GM12891 (cell line): ENCODE measurements at regions not wholly inside any gene's neighbourhood (a gene's known extent, or its start where the extent isn't known, plus 50 kb on each side); places are given as distances from the start of the nearest gene placed in this dataset.

Experiments
- DNase-seq: peaks from one replicate; pipeline ENCODE4 v3.0.0; 2011; ENCODE audit warnings: low spot score; ENCODE audit not compliant: insufficient read length
- FAIRE-seq: peaks from 2 replicates; lab custom pipeline; 2011; peaks lifted over from hg19 to GRCh38; lab: Jason Lieb, UNC
- PAX5 ChIP-seq: IDR thresholded peaks from 2 replicates; pipeline ENCODE4 v1.6.1; 2011; ENCODE audit warnings: low read length, moderate library complexity, mild to moderate bottlenecking; ENCODE audit not compliant: insufficient read depth, severe bottlenecking
- POLR2A ChIP-seq: IDR thresholded peaks from 2 replicates; pipeline ENCODE4 v1.6.1; 2011; ENCODE audit warnings: low read depth, low read length, control low read depth
- POLR2AphosphoS5 ChIP-seq: IDR thresholded peaks from 2 replicates; pipeline ENCODE4 v1.6.1; 2011; ENCODE audit warnings: low read depth, low read length, control low read depth
- POU2F2 ChIP-seq: IDR thresholded peaks from 2 replicates; pipeline ENCODE4 v1.6.1; 2011; ENCODE audit warnings: low read depth, mild to moderate bottlenecking, control low read depth, low read length, moderate library complexity
- SPI1 ChIP-seq: IDR thresholded peaks from 2 replicates; pipeline ENCODE4 v1.6.1; 2011; ENCODE audit warnings: low read depth, low read length, control low read depth
- TAF1 ChIP-seq: IDR thresholded peaks from 2 replicates; pipeline ENCODE4 v1.6.1; 2011; ENCODE audit warnings: low read depth, low read length, control low read depth

DNA sequence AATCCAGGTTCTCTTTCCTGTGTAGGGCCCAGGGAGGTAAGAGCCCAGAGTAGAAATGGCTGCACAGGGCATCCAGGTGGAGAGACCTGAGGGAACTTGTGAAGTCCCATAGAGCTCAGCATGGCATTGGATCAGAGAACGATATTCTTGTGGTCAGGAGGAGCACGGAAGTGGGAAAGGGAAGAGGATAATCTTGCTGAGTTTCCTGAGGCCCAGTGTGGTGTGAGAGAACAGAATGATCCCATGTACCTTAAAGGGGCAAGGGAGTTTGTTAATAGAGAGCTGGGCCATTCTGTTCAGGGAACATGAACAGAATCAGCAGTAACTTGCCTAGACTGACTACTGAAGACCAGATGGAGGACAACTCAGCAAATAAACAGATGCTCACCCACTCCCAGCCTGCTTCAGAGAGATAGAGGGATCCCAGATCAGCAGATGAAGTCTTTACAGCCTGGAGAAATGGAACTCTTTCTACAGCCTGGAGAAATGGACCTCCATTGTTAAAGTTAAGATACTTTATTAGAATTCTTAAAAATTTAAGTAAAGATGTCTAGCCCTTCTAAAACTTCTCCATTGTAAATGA, 119.7 kb upstream of the ELL2 start:
- FAIRE-seq (no peak), DNase-seq (no peak)

DNA sequence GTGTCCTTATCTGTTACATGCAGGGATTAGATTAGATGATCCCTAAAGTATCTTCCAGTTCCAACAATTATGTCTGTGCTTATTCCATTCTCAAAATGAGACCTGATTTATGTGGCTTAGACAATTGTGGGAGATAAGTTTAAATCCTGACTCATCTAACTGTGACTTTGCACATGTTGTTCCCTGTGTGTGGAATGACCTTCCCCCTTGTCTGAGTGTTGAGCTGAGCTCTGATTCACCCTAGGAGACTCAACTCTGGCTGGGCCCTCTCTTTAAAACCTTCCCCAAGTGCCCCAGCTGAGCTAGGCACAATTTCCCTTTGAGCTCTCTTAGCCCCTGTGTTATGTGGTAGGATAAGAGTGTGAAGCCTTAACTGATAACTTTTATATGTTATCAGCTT, 118.9 kb upstream of the ELL2 start:
- no peak for TF ChIP-seq POLR2A
- no peak for TF ChIP-seq TAF1
- TF ChIP-seq SPI1, result no peak
- TF ChIP-seq PAX5, result no peak
- no peak for TF ChIP-seq POLR2AphosphoS5
- TF ChIP-seq POU2F2, result no peak
- DNase-seq, result no peak
- no peak for FAIRE-seq

More for the DNA sequence above, 119.7 kb upstream of the ELL2 start:
- TF ChIP-seq POLR2A (no peak), PAX5 (no peak), POU2F2 (no peak), SPI1 (no peak), TAF1 (no peak), POLR2AphosphoS5 (no peak)

GRCh38 chr5:96079962-96080361, 118.3 kb upstream of the ELL2 start:
- TF ChIP-seq SPI1 (no peak), PAX5 (no peak), POU2F2 (no peak)
- FAIRE-seq, result no peak

GRCh38 chr5:96079075-96079474, 117.4 kb upstream of the ELL2 start:
- no peak for TF ChIP-seq TAF1
- no peak for TF ChIP-seq SPI1
- no peak for TF ChIP-seq POU2F2
- TF ChIP-seq POLR2A, result no peak
- no peak for TF ChIP-seq PAX5
- no peak for TF ChIP-seq POLR2AphosphoS5
- DNase-seq (no peak), FAIRE-seq (no peak)

More at GRCh38 chr5:96079962-96080361, 118.3 kb upstream of the ELL2 start:
- DNase-seq, result no peak

- TF ChIP-seq POLR2AphosphoS5 (no peak), SPI1 (no peak), POU2F2 (no peak), TAF1 (no peak), PAX5 (no peak)
- no peak for DNase-seq
- FAIRE-seq, result no peak
Measured at GRCh38 chr5:96076451-96076850, 114.8 kb upstream of the ELL2 start.

GRCh38 chr5:96075579-96076289, 114.1 kb upstream of the ELL2 start:
- TF ChIP-seq PAX5 (no peak), POU2F2 (no peak), TAF1 (no peak), SPI1 (no peak), POLR2A (no peak), POLR2AphosphoS5 (no peak)
- DNase-seq (no peak), FAIRE-seq (no peak)

DNA sequence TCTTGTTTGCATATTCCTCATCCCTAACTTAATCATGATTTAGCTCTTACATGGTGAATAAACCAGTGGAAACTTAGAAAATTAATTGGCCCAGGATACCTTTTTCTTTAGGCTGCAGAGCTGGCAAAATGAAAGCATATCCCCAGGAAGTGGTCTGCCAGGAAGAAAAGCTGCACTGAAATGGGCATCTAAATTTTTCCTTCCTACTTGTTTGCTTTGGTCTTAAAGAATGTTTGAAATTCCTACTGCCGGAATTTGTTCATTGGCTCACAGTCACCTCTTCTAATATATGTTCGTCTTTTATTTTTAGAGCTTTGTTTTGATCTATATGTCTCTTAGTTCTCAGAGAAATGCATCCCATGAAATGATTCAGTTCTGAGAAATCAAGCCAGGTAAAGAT, 113.2 kb upstream of the ELL2 start:
- no peak for TF ChIP-seq POLR2A
- no peak for TF ChIP-seq POLR2AphosphoS5
- TF ChIP-seq TAF1, result no peak
- TF ChIP-seq PAX5, result no peak
- TF ChIP-seq SPI1, result no peak
- TF ChIP-seq POU2F2, result no peak
- DNase-seq (no peak), FAIRE-seq (no peak)

- TF ChIP-seq PAX5 (no peak), POLR2AphosphoS5 (no peak), SPI1 (no peak), POLR2A (no peak), POU2F2 (no peak), TAF1 (no peak)
- DNase-seq, result no peak
- no peak for FAIRE-seq
Measured at GRCh38 chr5:96074460-96074859, 112.8 kb upstream of the ELL2 start.

DNA sequence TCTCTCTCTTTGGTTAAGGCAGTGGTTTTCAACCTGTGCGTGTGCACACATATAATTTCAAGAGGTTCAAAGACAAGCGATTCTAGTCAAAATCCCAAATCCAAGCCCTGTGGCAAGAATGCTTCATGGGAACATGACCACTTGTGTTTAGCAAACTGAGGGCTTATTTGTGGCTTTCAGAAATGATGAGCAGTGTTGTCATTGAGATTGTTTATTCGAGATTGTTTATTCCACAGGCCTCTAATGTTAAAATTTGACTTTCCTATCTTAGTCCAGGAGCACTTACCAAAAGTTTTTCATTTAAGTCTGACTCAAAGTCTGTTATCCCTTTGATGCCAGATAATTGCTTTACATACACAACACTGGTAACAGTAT, 111.1 kb upstream of the ELL2 start:
- no peak for FAIRE-seq
- TF ChIP-seq POLR2A, result no peak
- TF ChIP-seq POU2F2, result no peak
- no peak for TF ChIP-seq POLR2AphosphoS5
- TF ChIP-seq SPI1, result no peak
- no peak for TF ChIP-seq PAX5
- TF ChIP-seq TAF1, result no peak
- no peak for DNase-seq
